ENCODE measurements at regions not wholly inside any gene's neighbourhood (a gene's known extent, or its start where the extent isn't known, plus 50 kb on each side); places are given as distances from the start of the nearest gene placed in this dataset.
"Not testable (repeated sequence)": the region's sequence is repeated elsewhere in the genome, so short reads cannot be mapped to it uniquely, and the experiment has no call there.

DNA sequence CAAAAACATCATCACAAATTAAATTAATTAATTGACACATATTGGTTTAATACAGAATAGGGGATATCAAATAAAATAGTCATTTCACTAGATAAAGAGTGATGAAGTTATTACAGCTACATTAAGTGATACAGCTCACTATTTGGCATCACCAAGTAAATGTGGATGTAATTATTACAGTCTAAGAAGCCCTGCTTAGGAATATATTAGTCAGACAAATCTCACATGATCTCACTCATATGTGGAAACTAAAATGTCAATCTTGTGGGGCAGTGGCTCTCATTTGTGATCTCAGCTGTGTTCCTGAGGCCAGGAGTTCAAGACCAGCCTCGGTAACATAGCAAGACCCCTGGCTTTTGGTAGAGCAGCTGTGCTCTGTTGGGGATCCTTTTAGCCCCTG, 233.4 kb upstream of the RGMB start:
- H3K9me3 Mint-ChIP-seq (ENCODE audit: unreplicated experiment), result peaks cover 26% of the 10 kb centered on the region
- Histone ChIP-seq H3K9me3 (no peaks in the 10 kb centered on the region), H3K4me3 (ENCODE audit: low read depth, low read length) (no peak overlapping the region), H3K27me3 (replicated peaks; ENCODE audit: control insufficient read depth, insufficient read depth, low read length) (no peaks in the 10 kb centered on the region), H3K4me1 (no peaks in the 10 kb centered on the region), H3K36me3 (ENCODE audit: control insufficient read depth, insufficient read depth, low read length) (no peaks in the 10 kb centered on the region)
- intact Hi-C loops (cut with micrococcal nuclease; ENCODE audit: unreplicated experiment), result no loop called here
- H3K27me3 Mint-ChIP-seq (ENCODE audit: insufficient read depth, unreplicated experiment), result no peaks in the 10 kb centered on the region
- no TSS peak for BruUV-seq (replicated peaks)
- no peak for DNase-seq
- ChIA-PET CTCF (no interaction called here), POLR2A (no interaction called here)
- H3K4me3 Mint-ChIP-seq (ENCODE audit: unreplicated experiment), result no peak overlapping the region
- H3K36me3 Mint-ChIP-seq (ENCODE audit: insufficient read depth, unreplicated experiment), result no peaks in the 10 kb centered on the region
- no peaks in the 10 kb centered on the region for H3K4me1 Mint-ChIP-seq (ENCODE audit: low read depth, unreplicated experiment)
- H3K27ac Mint-ChIP-seq (ENCODE audit: unreplicated experiment), result no peak overlapping the region
- TF ChIP-seq, protein P1, sequence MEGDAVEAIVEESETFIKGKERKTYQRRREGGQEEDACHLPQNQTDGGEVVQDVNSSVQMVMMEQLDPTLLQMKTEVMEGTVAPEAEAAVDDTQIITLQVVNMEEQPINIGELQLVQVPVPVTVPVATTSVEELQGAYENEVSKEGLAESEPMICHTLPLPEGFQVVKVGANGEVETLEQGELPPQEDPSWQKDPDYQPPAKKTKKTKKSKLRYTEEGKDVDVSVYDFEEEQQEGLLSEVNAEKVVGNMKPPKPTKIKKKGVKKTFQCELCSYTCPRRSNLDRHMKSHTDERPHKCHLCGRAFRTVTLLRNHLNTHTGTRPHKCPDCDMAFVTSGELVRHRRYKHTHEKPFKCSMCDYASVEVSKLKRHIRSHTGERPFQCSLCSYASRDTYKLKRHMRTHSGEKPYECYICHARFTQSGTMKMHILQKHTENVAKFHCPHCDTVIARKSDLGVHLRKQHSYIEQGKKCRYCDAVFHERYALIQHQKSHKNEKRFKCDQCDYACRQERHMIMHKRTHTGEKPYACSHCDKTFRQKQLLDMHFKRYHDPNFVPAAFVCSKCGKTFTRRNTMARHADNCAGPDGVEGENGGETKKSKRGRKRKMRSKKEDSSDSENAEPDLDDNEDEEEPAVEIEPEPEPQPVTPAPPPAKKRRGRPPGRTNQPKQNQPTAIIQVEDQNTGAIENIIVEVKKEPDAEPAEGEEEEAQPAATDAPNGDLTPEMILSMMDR (IDR thresholded peaks at IDR 0.05; ENCODE audit: insufficient read depth in 1 of 2, low read depth in 1 of 2, low read length in 1 of 2, severe bottlenecking in 1 of 2, unreplicated experiment in 1 of 2), result no peak

DNA sequence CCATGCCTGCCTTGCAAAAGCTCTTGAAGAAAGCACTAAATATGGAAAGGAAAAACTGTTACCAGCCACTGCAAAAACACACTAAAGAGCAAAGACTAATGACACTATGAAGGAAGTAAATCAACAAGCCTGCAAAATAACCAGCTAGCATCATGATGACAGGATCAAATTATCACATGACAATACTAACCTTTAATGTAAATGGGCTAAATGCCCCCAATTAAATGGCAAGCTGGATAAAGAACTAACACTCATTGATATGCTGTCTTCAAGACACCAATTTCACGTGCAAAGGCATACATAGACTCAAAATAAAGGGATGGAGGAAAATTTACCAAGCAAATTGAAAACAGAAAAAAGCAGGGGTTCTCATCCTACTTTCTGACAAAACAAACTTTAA, 231.8 kb upstream of the RGMB start:
- intact Hi-C loops (cut with micrococcal nuclease; ENCODE audit: unreplicated experiment), result no loop called here
- H3K4me3 ChIP-seq (ENCODE audit: low read depth, low read length), result no peak overlapping the region
- no peaks in the 10 kb centered on the region for H3K36me3 Mint-ChIP-seq (ENCODE audit: insufficient read depth, unreplicated experiment)
- H3K4me3 Mint-ChIP-seq (ENCODE audit: unreplicated experiment), result no peak overlapping the region
- H3K27me3 Mint-ChIP-seq (ENCODE audit: insufficient read depth, unreplicated experiment), result no peaks in the 10 kb centered on the region
- H3K27me3 ChIP-seq (replicated peaks; ENCODE audit: control insufficient read depth, insufficient read depth, low read length), result no peaks in the 10 kb centered on the region
- H3K9me3 Mint-ChIP-seq (ENCODE audit: unreplicated experiment), result peaks cover 26% of the 10 kb centered on the region
- BruUV-seq (replicated peaks), result no TSS peak
- no peaks in the 10 kb centered on the region for H3K4me1 ChIP-seq
- no peak for DNase-seq
- ChIA-PET POLR2A (no interaction called here), CTCF (no interaction called here)
- no peaks in the 10 kb centered on the region for H3K36me3 ChIP-seq (ENCODE audit: control insufficient read depth, insufficient read depth, low read length)
- TF ChIP-seq, protein P1 (IDR thresholded peaks at IDR 0.05; ENCODE audit: insufficient read depth in 1 of 2, low read depth in 1 of 2, low read length in 1 of 2, severe bottlenecking in 1 of 2, unreplicated experiment in 1 of 2), result no peak
- no peak overlapping the region for H3K27ac Mint-ChIP-seq (ENCODE audit: unreplicated experiment)
- no peaks in the 10 kb centered on the region for H3K4me1 Mint-ChIP-seq (ENCODE audit: low read depth, unreplicated experiment)
- no peaks in the 10 kb centered on the region for H3K9me3 ChIP-seq

DNA sequence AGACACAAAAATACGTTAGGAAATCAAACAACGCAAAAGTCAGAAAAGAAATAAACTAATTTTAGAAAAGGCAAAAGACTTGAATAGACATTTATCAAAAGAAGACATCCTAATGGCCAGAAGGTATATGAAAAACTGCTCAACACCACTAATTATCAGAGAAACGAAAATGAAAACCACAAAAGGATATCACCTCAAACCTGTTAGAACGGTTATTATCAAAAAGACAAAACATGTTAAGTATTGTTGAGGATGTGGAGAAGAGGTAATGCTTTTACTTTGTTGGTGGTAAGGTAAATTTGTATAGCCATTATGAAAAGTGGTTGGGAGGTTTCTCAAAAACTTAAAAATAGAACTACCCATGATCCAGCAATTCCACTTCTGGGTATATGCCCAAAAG, 230.0 kb upstream of the RGMB start:
- H3K4me1 Mint-ChIP-seq (ENCODE audit: low read depth, unreplicated experiment), result no peaks in the 10 kb centered on the region
- POLR2A ChIA-PET, result no interaction called here
- H3K9me3 Mint-ChIP-seq (ENCODE audit: unreplicated experiment), result peaks cover 26% of the 10 kb centered on the region

GRCh38 chr5:98546924-98547323, 226.5 kb upstream of the RGMB start:
- H3K4me1 ChIP-seq; H3K27me3 Mint-ChIP-seq (ENCODE audit: insufficient read depth, unreplicated experiment); BruUV-seq (replicated peaks); H3K36me3 Mint-ChIP-seq (ENCODE audit: insufficient read depth, unreplicated experiment); H3K4me1 Mint-ChIP-seq (ENCODE audit: low read depth, unreplicated experiment); H3K27me3 ChIP-seq (replicated peaks; ENCODE audit: control insufficient read depth, insufficient read depth, low read length); DNase-seq; H3K9me3 ChIP-seq; H3K4me3 ChIP-seq (ENCODE audit: low read depth, low read length); H3K27ac Mint-ChIP-seq (ENCODE audit: unreplicated experiment); H3K4me3 Mint-ChIP-seq (ENCODE audit: unreplicated experiment); POLR2A ChIA-PET; CTCF ChIA-PET; H3K36me3 ChIP-seq (ENCODE audit: control insufficient read depth, insufficient read depth, low read length); intact Hi-C loops (cut with micrococcal nuclease; ENCODE audit: unreplicated experiment): not testable (repeated sequence)
- H3K9me3 Mint-ChIP-seq (ENCODE audit: unreplicated experiment), result peaks cover 10% of the 10 kb centered on the region

More for the DNA sequence above, 230.0 kb upstream of the RGMB start:
- CTCF ChIA-PET, result no interaction called here
- DNase-seq, result no peak
- Mint-ChIP-seq H3K4me3 (ENCODE audit: unreplicated experiment) (no peak overlapping the region), H3K27me3 (ENCODE audit: insufficient read depth, unreplicated experiment) (no peaks in the 10 kb centered on the region), H3K27ac (ENCODE audit: unreplicated experiment) (no peak overlapping the region), H3K36me3 (ENCODE audit: insufficient read depth, unreplicated experiment) (no peaks in the 10 kb centered on the region)
- Histone ChIP-seq H3K9me3 (no peaks in the 10 kb centered on the region), H3K4me3 (ENCODE audit: low read depth, low read length) (no peak overlapping the region), H3K27me3 (replicated peaks; ENCODE audit: control insufficient read depth, insufficient read depth, low read length) (no peaks in the 10 kb centered on the region), H3K4me1 (no peaks in the 10 kb centered on the region), H3K36me3 (ENCODE audit: control insufficient read depth, insufficient read depth, low read length) (no peaks in the 10 kb centered on the region)
- TF ChIP-seq, protein P1 (IDR thresholded peaks at IDR 0.05; ENCODE audit: insufficient read depth in 1 of 2, low read depth in 1 of 2, low read length in 1 of 2, severe bottlenecking in 1 of 2, unreplicated experiment in 1 of 2), result no peak
- intact Hi-C loops (cut with micrococcal nuclease; ENCODE audit: unreplicated experiment), result no loop called here
- no TSS peak for BruUV-seq (replicated peaks)
